ENCODE measurements at regions not wholly inside any gene's neighbourhood (a gene's known extent, or its start where the extent isn't known, plus 50 kb on each side); places are given as distances from the start of the nearest gene placed in this dataset.

DNA sequence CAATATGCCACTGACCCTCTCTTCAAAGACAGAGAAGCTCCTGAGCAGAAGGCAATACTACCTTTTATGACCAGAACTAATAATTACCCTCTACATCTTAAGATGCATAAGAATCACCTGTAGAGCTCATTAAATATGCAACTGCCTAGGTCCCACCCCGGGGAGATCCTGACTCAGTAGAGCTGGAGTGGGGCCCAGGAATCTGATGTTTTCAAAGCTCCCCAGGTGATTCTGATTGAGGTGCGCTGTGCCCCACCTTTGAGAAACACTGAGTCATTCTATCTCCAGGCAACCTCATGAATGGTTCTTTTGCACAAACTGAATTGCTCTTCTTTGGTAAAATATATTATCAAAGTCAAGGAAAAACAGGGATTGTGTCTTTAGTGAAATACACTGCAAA is 149.3 kb upstream of the BMP4 start:
- Histone ChIP-seq H2BK120ac (ENCODE audit: low read depth, low read length) (no peak overlapping the region), H4K5ac (ENCODE audit: low read length) (no peak overlapping the region), H3K79me1 (ENCODE audit: low read length) (no peaks in the 10 kb centered on the region), H4K8ac (ENCODE audit: low read depth, low read length) (no peak overlapping the region), H3K27me3 (ENCODE audit: insufficient read depth, low read length, poor library complexity) (no peaks in the 10 kb centered on the region), H3K27ac (ENCODE audit: low read depth, low read length) (no peak overlapping the region), H2BK15ac (replicated peaks; ENCODE audit: low read depth) (no peak overlapping the region), H3K36me3 (ENCODE audit: control insufficient read depth, insufficient read depth, low read length) (no peaks in the 10 kb centered on the region), H3K56ac (ENCODE audit: low read length) (no peak overlapping the region), H3K4me1 (ENCODE audit: control insufficient read depth, low read depth, low read length) (no peaks in the 10 kb centered on the region), H2AK5ac (ENCODE audit: low read length) (no peak overlapping the region), H3K79me2 (ENCODE audit: control insufficient read depth, insufficient read depth, low read length) (no peaks in the 10 kb centered on the region), H3K9ac (ENCODE audit: low read length) (no peak overlapping the region), H3K23ac (ENCODE audit: low read length) (no peak overlapping the region), H3K4me3 (ENCODE audit: low read length) (no peak overlapping the region), H3K4ac (ENCODE audit: low read depth, low read length) (no peak overlapping the region), H3K18ac (ENCODE audit: low read length) (no peak overlapping the region), H3K4me2 (ENCODE audit: low read length) (no peak overlapping the region), H2BK5ac (ENCODE audit: low read length) (no peak overlapping the region)
- DNase-seq = no peak
- WGBS (ENCODE audit: extremely low coverage, insufficient coverage, low lambda C conversion rate) = no CpG with 5 or more reads among the region's 2 CpGs

DNA sequence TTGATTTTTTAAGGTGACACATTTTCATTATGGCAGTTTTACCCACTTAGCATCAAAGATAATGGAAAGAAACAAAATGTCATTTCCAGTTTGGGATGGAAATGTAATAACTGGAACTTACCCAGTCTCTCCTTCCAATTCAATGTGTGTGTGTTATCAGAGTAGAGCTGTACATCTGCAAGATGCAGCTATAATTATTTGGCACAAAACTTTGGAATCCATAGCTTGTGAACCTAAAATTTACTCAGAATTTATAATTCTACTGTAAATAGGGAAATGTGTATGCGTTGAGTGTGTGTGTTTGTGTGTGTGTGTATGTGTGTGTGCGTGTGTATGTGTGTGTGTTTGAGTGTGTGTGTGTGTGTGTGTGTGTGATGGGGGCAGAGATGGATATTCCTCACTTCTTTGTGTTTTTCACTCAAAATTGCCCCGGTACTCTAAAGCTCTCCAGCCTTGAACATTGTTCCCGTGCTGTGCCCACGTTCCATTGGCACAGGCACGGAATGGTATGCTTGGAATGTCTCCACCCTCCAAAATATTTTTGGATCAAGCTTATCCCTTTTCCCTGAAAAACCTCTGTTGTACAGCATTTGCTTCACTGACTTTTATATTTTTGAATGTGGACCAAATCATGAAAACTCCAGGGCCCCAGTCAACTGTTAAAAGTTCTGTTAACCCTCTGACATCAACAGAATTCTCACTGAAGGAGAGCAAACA is 150.2 kb upstream of the BMP4 start:
- H3K27ac ChIP-seq (ENCODE audit: low read depth, low read length) = no peak overlapping the region
- H3K4me1 ChIP-seq (ENCODE audit: control insufficient read depth, low read depth, low read length) = no peaks in the 10 kb centered on the region
- H3K27me3 ChIP-seq (ENCODE audit: insufficient read depth, low read length, poor library complexity) = no peaks in the 10 kb centered on the region
- peak; percentile 21 for DNase-seq
- no peak overlapping the region for H4K8ac ChIP-seq (ENCODE audit: low read depth, low read length)
- no peak overlapping the region for H2BK15ac ChIP-seq (replicated peaks; ENCODE audit: low read depth)
- no peak overlapping the region for H3K4me2 ChIP-seq (ENCODE audit: low read length)
- H3K36me3 ChIP-seq (ENCODE audit: control insufficient read depth, insufficient read depth, low read length) = no peaks in the 10 kb centered on the region
- H2AK5ac ChIP-seq (ENCODE audit: low read length) = no peak overlapping the region
- no peak overlapping the region for H3K56ac ChIP-seq (ENCODE audit: low read length)
- H2BK5ac ChIP-seq (ENCODE audit: low read length) = no peak overlapping the region
- no peaks in the 10 kb centered on the region for H3K79me2 ChIP-seq (ENCODE audit: control insufficient read depth, insufficient read depth, low read length)
- no peak overlapping the region for H3K9ac ChIP-seq (ENCODE audit: low read length)
- no peak overlapping the region for H3K18ac ChIP-seq (ENCODE audit: low read length)
- no peak overlapping the region for H4K5ac ChIP-seq (ENCODE audit: low read length)
- no peaks in the 10 kb centered on the region for H3K79me1 ChIP-seq (ENCODE audit: low read length)
- no peak overlapping the region for H3K4ac ChIP-seq (ENCODE audit: low read depth, low read length)
- no peak overlapping the region for H3K23ac ChIP-seq (ENCODE audit: low read length)
- WGBS (ENCODE audit: extremely low coverage, insufficient coverage, low lambda C conversion rate) = 100% methylated on average over 2 of the region's 6 CpGs
- no peak overlapping the region for H3K4me3 ChIP-seq (ENCODE audit: low read length)
- no peak overlapping the region for H2BK120ac ChIP-seq (ENCODE audit: low read depth, low read length)

DNA sequence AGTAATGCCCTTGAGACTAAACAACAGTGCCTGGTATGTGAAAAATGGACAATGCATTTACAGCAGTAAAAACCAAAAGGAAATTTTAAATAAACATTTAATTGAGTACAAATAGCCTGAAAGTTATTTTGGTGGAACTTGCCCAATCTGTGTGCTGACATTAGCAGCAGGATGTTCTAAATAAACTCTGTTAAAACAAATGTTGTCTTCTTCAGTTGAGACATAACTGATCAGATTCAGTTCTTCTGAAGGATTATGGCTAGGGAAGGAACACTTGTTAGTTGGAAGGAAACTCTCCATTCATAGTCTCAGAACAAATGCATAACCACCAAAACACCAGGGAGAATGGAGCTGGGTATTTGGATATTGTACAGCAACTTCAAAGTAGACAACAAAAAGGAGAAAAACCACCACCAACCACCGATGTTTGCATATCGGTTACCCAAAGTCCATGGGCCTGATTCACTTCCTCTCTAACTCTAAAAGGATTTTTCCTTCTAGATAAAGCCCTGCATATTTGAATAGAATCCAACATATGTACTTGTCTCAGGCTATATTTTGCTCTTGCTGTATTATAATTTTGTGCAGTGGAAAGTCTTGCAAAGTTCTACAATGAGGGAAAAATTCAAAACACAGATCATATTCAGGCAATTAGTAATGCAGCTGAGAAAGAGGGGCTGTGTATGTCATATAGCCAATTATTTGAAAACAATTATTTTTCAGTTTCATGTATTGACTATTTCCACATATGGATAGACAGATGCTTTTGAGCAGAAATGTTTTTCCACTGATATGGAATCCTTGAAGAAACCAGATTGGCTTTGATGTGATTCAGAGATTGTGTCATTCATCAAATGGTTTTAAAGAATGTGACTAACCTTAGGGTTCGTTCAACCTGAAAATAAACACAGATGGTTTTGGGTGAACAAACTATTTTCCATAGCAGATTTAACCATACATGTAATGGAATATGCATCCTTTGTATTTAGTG is 152.2 kb upstream of the BMP4 start:
- WGBS (ENCODE audit: extremely low coverage, insufficient coverage, low lambda C conversion rate) = no CpG with 5 or more reads among the region's 3 CpGs
- H3K27ac ChIP-seq (ENCODE audit: low read depth, low read length) = no peak overlapping the region
- H3K18ac ChIP-seq (ENCODE audit: low read length) = no peak overlapping the region
- H3K79me2 ChIP-seq (ENCODE audit: control insufficient read depth, insufficient read depth, low read length) = no peaks in the 10 kb centered on the region
- no peaks in the 10 kb centered on the region for H3K4me1 ChIP-seq (ENCODE audit: control insufficient read depth, low read depth, low read length)
- H3K56ac ChIP-seq (ENCODE audit: low read length) = no peak overlapping the region
- H3K4ac ChIP-seq (ENCODE audit: low read depth, low read length) = no peak overlapping the region
- H2BK15ac ChIP-seq (replicated peaks; ENCODE audit: low read depth) = no peak overlapping the region
- H2AK5ac ChIP-seq (ENCODE audit: low read length) = no peak overlapping the region
- no peak overlapping the region for H3K9ac ChIP-seq (ENCODE audit: low read length)
- no peak overlapping the region for H4K8ac ChIP-seq (ENCODE audit: low read depth, low read length)
- H3K23ac ChIP-seq (ENCODE audit: low read length) = no peak overlapping the region
- H4K5ac ChIP-seq (ENCODE audit: low read length) = no peak overlapping the region
- H3K4me3 ChIP-seq (ENCODE audit: low read length) = no peak overlapping the region
- no peaks in the 10 kb centered on the region for H3K36me3 ChIP-seq (ENCODE audit: control insufficient read depth, insufficient read depth, low read length)
- H3K79me1 ChIP-seq (ENCODE audit: low read length) = no peaks in the 10 kb centered on the region
- no peak overlapping the region for H2BK5ac ChIP-seq (ENCODE audit: low read length)
- H3K27me3 ChIP-seq (ENCODE audit: insufficient read depth, low read length, poor library complexity) = no peaks in the 10 kb centered on the region
- no peak overlapping the region for H3K4me2 ChIP-seq (ENCODE audit: low read length)
- H2BK120ac ChIP-seq (ENCODE audit: low read depth, low read length) = no peak overlapping the region
- no peak for DNase-seq

- Histone ChIP-seq H3K56ac (ENCODE audit: low read length) (no peak overlapping the region), H3K4me1 (ENCODE audit: control insufficient read depth, low read depth, low read length) (no peaks in the 10 kb centered on the region), H2AK5ac (ENCODE audit: low read length) (no peak overlapping the region), H3K9ac (ENCODE audit: low read length) (no peak overlapping the region), H4K8ac (ENCODE audit: low read depth, low read length) (no peak overlapping the region), H2BK5ac (ENCODE audit: low read length) (no peak overlapping the region), H4K5ac (ENCODE audit: low read length) (no peak overlapping the region), H2BK15ac (replicated peaks; ENCODE audit: low read depth) (no peak overlapping the region), H3K18ac (ENCODE audit: low read length) (no peak overlapping the region), H3K23ac (ENCODE audit: low read length) (no peak overlapping the region), H3K4ac (ENCODE audit: low read depth, low read length) (no peak overlapping the region), H2BK120ac (ENCODE audit: low read depth, low read length) (no peak overlapping the region), H3K4me3 (ENCODE audit: low read length) (no peak overlapping the region), H3K79me1 (ENCODE audit: low read length) (no peaks in the 10 kb centered on the region), H3K79me2 (ENCODE audit: control insufficient read depth, insufficient read depth, low read length) (no peaks in the 10 kb centered on the region), H3K27ac (ENCODE audit: low read depth, low read length) (no peak overlapping the region), H3K36me3 (ENCODE audit: control insufficient read depth, insufficient read depth, low read length) (no peaks in the 10 kb centered on the region), H3K4me2 (ENCODE audit: low read length) (no peak overlapping the region), H3K27me3 (ENCODE audit: insufficient read depth, low read length, poor library complexity) (no peaks in the 10 kb centered on the region)
- WGBS (ENCODE audit: extremely low coverage, insufficient coverage, low lambda C conversion rate) = no CpG with 5 or more reads among the region's 2 CpGs
- no peak for DNase-seq
Observed at GRCh38 chr14:54109521-54110120, 153.0 kb upstream of the BMP4 start.

- H3K27ac ChIP-seq (ENCODE audit: low read depth, low read length) = no peak overlapping the region
- DNase-seq = no peak
- no peak overlapping the region for H2BK120ac ChIP-seq (ENCODE audit: low read depth, low read length)
- no peak overlapping the region for H2AK5ac ChIP-seq (ENCODE audit: low read length)
- H3K79me1 ChIP-seq (ENCODE audit: low read length) = no peaks in the 10 kb centered on the region
- H3K9ac ChIP-seq (ENCODE audit: low read length) = no peak overlapping the region
- no peak overlapping the region for H3K56ac ChIP-seq (ENCODE audit: low read length)
- no peak overlapping the region for H3K18ac ChIP-seq (ENCODE audit: low read length)
- no peak overlapping the region for H3K23ac ChIP-seq (ENCODE audit: low read length)
- no peak overlapping the region for H3K4ac ChIP-seq (ENCODE audit: low read depth, low read length)
- H3K4me1 ChIP-seq (ENCODE audit: control insufficient read depth, low read depth, low read length) = no peaks in the 10 kb centered on the region
- H3K36me3 ChIP-seq (ENCODE audit: control insufficient read depth, insufficient read depth, low read length) = no peaks in the 10 kb centered on the region
- H3K4me3 ChIP-seq (ENCODE audit: low read length) = no peak overlapping the region
- H4K5ac ChIP-seq (ENCODE audit: low read length) = no peak overlapping the region
- no peaks in the 10 kb centered on the region for H3K79me2 ChIP-seq (ENCODE audit: control insufficient read depth, insufficient read depth, low read length)
- no peaks in the 10 kb centered on the region for H3K27me3 ChIP-seq (ENCODE audit: insufficient read depth, low read length, poor library complexity)
- no CpG with 5 or more reads among the region's 1 CpG for WGBS (ENCODE audit: extremely low coverage, insufficient coverage, low lambda C conversion rate)
- no peak overlapping the region for H2BK15ac ChIP-seq (replicated peaks; ENCODE audit: low read depth)
- no peak overlapping the region for H3K4me2 ChIP-seq (ENCODE audit: low read length)
- H2BK5ac ChIP-seq (ENCODE audit: low read length) = no peak overlapping the region
- no peak overlapping the region for H4K8ac ChIP-seq (ENCODE audit: low read depth, low read length)
Observed at GRCh38 chr14:54114941-54115340, 158.3 kb upstream of the BMP4 start.
